ENCODE measurements at regions not wholly inside any gene's neighbourhood (a gene's known extent, or its start where the extent isn't known, plus 50 kb on each side); places are given as distances from the start of the nearest gene placed in this dataset.

DNA sequence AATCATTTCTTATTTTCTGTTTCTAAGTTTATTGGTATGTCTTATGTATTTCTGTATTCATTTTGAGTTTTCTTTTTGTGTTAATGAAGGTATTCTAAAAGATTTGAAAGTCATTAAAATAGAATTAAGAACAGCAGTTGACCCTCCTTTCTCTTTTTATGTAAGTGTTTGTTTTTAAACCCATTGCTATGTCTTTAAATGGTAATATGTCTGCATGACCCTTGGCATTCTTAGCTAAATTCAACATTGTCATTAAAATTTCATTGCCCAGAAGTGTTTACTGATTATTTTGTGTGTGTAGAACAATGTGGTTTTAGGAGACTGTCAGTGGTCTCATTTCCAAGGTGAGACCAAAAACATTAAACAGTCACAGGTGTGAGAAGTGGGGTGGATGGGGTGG, 197.8 kb downstream of the PCDH7 start:
- ATAC-seq (no peak), DNase-seq (ENCODE audit: missing footprints) (no peak)
- intact Hi-C loops (cut with DNase I): no loop called here

DNA sequence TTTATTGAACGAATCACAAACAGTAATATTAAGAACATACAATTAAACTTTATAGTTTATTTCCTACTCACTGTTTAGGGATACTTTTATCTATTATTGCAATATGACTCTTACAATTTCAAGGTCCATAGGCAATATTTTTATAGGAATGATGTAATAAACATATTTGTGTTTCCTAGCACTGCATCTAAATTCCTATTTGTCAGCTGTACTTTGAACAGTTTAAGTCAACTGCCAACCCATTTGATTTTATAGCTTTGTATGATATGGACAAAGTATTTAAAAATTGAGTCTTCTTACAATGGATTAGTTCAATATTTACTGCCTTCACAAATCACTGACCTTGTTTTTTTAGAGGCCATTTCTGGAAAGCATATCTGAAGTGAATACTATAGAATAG, 199.3 kb downstream of the PCDH7 start:
- intact Hi-C loops (cut with DNase I): no loop called here
- ATAC-seq: no peak
- DNase-seq (ENCODE audit: missing footprints): no peak

DNA sequence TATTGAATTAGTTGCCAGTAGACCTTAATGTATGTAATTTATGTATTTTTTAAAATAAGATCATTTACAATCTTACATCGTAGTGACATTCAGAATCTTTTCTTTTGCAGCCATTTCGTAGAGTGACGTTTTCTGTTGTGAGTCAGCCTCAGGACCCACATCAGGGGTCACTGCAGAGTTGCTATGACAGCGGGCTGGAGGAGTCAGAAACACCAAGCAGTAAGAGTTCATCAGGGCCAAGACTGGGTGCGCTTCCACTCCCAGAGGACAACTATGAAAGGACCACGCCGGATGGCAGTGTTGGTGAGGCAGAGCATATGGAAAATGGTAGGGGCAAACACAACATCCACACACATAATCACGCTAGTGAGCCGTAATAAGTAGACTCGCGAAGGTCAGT, 199.9 kb downstream of the PCDH7 start:
- intact Hi-C loops (cut with DNase I): no loop called here

DNA sequence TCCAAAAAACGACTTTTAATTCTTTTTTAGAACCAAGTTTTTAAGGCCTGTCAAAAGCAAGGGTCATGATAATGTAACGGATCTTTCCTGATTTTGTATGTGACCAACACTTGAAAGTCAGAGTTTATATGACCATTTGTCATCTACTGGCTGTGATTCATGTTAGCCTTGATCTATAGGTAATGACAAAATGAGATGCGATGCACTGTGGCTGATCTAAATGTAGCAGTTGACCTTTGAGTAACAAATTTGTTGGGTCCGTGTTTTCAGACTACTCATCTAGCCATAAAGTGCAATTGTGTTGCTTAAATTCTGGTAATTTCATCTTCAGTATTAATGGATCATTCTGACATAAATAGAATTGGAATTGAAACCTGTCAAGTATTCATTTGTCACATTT, 202.5 kb downstream of the PCDH7 start:
- no peak for ATAC-seq
- intact Hi-C loops (cut with DNase I): no loop called here

More for the DNA sequence above, 199.9 kb downstream of the PCDH7 start:
- ATAC-seq (no peak), DNase-seq (ENCODE audit: missing footprints) (peak; percentile 45)

DNA sequence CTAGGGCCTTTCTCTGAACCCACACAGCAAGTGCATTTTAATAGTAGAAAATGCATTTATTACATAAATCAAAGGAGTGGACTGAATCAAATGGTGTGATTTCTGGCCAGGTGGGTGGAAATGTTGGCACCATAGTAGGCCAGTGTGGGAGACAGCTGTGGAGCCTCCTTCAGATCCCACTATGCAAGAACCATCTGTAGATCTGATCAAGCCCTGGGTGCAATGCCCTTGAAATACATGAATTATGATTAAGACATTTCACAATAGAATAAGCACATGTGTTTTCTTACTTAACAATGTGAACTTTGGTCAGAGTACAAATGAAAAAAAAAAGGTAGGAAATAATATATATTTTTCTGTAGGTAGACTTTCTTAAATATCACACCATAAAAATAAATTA, 204.3 kb downstream of the PCDH7 start:
- no peak for DNase-seq (ENCODE audit: missing footprints)
- intact Hi-C loops (cut with DNase I): no loop called here
- ATAC-seq: no peak

More for the DNA sequence above, 202.5 kb downstream of the PCDH7 start:
- no peak for DNase-seq (ENCODE audit: missing footprints)

DNA sequence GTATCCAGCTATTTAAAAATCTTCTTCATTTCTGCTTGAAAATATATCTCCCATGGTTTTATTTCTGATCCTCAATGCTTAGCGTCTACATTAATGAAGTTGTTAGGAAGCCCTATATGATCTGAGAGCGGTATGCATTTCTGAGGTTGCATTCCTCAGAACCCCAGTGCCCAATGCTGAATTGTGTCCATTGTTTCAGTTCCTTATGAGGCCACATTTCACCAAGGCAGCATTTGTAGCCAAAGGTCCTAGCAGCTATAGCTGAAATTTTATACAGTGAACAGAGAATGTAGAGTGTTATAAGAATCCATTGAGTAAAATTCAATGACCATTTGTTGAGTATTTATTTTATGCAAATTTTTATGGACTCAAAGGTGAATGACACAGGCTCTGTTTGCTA, 209.5 kb downstream of the PCDH7 start:
- DNase-seq (ENCODE audit: missing footprints) (no peak), ATAC-seq (no peak)
- intact Hi-C loops (cut with DNase I): no loop called here

- no peak for ATAC-seq
- intact Hi-C loops (cut with DNase I): no loop called here
- DNase-seq (ENCODE audit: missing footprints): no peak
These were observed 210.1 kb downstream of the PCDH7 start for GRCh38 chr4:30930276-30930675.

GRCh38 chr4:30932581-30932980, 212.4 kb downstream of the PCDH7 start:
- intact Hi-C loops (cut with DNase I): no loop called here
- DNase-seq (ENCODE audit: missing footprints) (no peak), ATAC-seq (no peak)

DNA sequence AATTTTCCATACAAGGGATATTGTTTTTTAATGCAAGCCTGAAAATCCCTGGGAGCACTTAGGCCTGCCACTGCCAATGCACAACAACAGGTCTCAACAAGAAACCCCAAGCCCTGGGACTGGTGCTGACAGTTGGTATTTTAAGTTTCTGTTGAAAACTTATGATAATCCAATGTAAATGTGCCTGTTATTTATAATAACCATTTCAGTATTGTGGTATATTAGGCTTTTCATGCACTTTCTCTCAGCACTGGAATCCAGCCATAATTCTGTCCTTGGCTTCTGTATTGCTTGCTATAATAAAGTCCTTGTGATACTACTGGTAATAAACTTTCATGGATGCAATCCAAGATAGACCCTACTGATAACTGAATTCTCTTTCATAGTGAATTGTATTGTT, 218.9 kb downstream of the PCDH7 start:
- DNase-seq (ENCODE audit: missing footprints): no peak
- intact Hi-C loops (cut with DNase I): no loop called here
- no peak for ATAC-seq

- intact Hi-C loops (cut with DNase I): loop anchor here (10.0 kb wide), 1 partner anchor 215 kb away; the partner anchor contains the start of gene PCDH7
- ATAC-seq: no peak
- DNase-seq (ENCODE audit: missing footprints): no peak
These were observed 219.5 kb downstream of the PCDH7 start for GRCh38 chr4:30939684-30940083.

- DNase-seq (ENCODE audit: missing footprints): no peak
- intact Hi-C loops (cut with DNase I): loop anchor here (10.0 kb wide), 1 partner anchor 217 kb away; the partner anchor contains the start of gene PCDH7
- no peak for ATAC-seq
These were observed 221.5 kb downstream of the PCDH7 start for GRCh38 chr4:30941641-30942040.

DNA sequence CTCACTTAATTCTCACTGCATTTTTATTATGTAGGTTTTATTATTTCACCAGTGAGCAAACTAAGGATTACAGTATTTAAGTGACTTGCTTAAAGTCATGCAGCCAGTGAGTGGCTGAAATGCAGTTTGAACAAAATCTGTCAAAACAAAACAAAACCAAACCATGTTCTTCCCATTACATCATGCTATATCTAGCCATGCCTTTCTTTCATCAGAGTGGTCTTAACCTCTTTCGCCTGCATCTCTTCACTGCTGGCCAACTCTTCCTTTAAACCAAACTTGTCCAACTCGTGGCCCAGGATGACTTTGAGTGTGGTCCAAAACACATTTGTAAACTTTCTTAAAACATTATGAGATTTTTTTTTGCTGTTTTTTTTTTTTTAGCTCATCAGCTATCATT, 223.2 kb downstream of the PCDH7 start:
- intact Hi-C loops (cut with DNase I): loop anchor here (10.0 kb wide), 1 partner anchor 219 kb away; the partner anchor contains the start of gene PCDH7
- DNase-seq (ENCODE audit: missing footprints) (no peak), ATAC-seq (no peak)

- ATAC-seq (no peak), DNase-seq (ENCODE audit: missing footprints) (peak; percentile 28)
- intact Hi-C loops (cut with DNase I): loop anchor here (10.0 kb wide), 1 partner anchor 221 kb away; the partner anchor contains the start of gene PCDH7
These were observed 225.4 kb downstream of the PCDH7 start for GRCh38 chr4:30945586-30945985.

GRCh38 chr4:30946288-30946687, 226.1 kb downstream of the PCDH7 start:
- no peak for DNase-seq (ENCODE audit: missing footprints)
- intact Hi-C loops (cut with DNase I): loop anchor here (10.0 kb wide), 1 partner anchor 221 kb away; the partner anchor contains the start of gene PCDH7
- no peak for ATAC-seq

- ATAC-seq (no peak), DNase-seq (ENCODE audit: missing footprints) (no peak)
- intact Hi-C loops (cut with DNase I): loop anchor here (10.0 kb wide), 1 partner anchor 224 kb away; the partner anchor contains the start of gene PCDH7
These were observed 228.5 kb downstream of the PCDH7 start for GRCh38 chr4:30948653-30949052.

DNA sequence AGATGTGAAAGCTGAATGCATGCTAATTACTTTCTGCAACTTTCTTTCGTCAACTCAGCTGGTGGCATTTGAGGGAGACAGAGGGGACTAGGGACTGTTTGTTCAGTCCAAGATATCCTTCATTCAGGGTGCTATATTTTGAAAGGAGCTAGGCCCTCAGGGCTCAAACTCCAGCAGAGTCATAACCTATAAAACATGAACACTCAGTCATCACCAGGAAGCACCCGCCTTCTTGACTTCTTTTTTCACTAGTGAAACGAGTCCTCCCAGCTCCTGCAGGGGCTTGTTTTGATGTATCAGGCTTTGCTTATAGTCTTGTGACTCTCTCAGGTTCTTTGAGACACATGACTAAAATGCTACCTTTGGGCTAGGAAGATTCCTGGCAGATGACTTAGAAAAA, 230.6 kb downstream of the PCDH7 start:
- ATAC-seq (no peak), DNase-seq (ENCODE audit: missing footprints) (no peak)
- intact Hi-C loops (cut with DNase I): no loop called here

- DNase-seq (ENCODE audit: missing footprints) (no peak), ATAC-seq (no peak)
- intact Hi-C loops (cut with DNase I): no loop called here
These were observed 232.5 kb downstream of the PCDH7 start for GRCh38 chr4:30952526-30953219.

DNA sequence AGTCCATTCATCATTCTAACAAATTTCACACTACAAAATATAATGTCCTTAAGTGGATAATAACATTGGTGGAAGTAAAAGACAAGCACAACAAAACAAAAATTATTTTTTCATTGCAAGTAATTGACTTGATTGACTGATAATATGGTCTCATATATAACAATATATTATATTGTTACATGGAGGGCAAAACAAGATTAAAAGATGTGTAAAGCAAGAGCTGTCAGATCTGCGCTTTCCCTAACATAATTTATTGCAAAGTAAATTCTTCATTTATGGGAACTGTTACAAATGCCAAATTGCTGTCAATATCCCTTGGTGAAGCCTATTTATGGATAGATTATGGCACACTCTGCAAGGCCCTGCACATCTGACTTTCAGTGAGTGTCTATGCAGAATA, 233.6 kb downstream of the PCDH7 start:
- DNase-seq (ENCODE audit: missing footprints): no peak
- no peak for ATAC-seq
- intact Hi-C loops (cut with DNase I): no loop called here

DNA sequence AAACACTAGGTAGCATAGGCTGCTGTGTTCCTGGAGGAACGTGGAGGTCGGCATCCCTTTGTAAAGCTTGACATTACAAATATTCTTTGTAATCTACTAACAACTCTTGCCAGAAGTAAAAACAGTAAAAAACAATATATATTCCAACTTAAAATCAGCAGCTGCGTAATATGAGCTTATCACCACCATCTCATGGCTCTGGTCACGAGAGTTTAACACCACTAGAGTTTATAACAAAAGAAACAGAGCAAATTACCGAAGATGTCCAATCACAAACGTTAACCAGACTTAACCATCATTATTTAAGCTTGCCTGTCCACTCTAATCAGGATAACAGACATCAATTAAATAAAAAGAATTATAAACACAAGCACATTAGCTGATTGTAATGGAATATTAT, 236.7 kb downstream of the PCDH7 start:
- ATAC-seq: no peak
- DNase-seq (ENCODE audit: missing footprints): no peak
- intact Hi-C loops (cut with DNase I): no loop called here

- DNase-seq (ENCODE audit: missing footprints) (no peak), ATAC-seq (no peak)
- intact Hi-C loops (cut with DNase I): no loop called here
These were observed 237.5 kb downstream of the PCDH7 start for GRCh38 chr4:30957706-30958105.
